ENCODE measurements at regions not wholly inside any gene's neighbourhood (a gene's known extent, or its start where the extent isn't known, plus 50 kb on each side); places are given as distances from the start of the nearest gene placed in this dataset.
"Not testable (repeated sequence)": the region's sequence is repeated elsewhere in the genome, so short reads cannot be mapped to it uniquely, and the experiment has no call there.

- Mint-ChIP-seq H3K27me3 (ENCODE audit: unreplicated experiment) (no peaks in the 10 kb centered on the region), H3K9me3 (ENCODE audit: unreplicated experiment) (peaks cover 4% of the 10 kb centered on the region), H3K4me3 (ENCODE audit: unreplicated experiment) (no peak overlapping the region), H3K27ac (ENCODE audit: unreplicated experiment) (no peak overlapping the region), H3K4me1 (ENCODE audit: low read depth, unreplicated experiment) (peaks cover 9% of the 10 kb centered on the region), H3K36me3 (ENCODE audit: unreplicated experiment) (no peaks in the 10 kb centered on the region)
- no peak for TF ChIP-seq CTCF (IDR thresholded peaks at IDR 0.05; ENCODE audit: partially characterized antibody, unreplicated experiment)
- DNase-seq = no peak
Observed at GRCh38 chr6:14386263-14386662, 268.7 kb downstream of the CD83 start.

DNA sequence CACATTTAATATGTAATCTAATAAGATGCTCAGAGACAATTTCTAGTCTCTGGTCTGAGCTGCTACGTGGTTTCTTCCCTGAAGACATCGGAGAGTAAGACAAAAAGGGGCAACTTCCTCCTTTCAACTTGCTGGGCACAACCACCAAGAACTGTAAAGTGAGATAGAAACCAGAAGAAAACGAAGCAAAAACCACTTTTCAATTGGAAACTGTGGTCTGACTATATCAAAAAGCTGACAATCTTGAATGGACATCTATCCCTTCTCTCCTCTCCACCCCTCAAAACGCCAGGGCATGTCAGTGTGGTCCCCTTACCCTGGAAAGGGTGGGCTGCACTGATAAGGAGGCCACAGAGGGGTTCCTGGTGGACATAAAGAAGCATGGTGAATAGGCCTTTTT lies 269.1 kb downstream of the CD83 start:
- Mint-ChIP-seq H3K4me1 (ENCODE audit: low read depth, unreplicated experiment) (peaks cover 6% of the 10 kb centered on the region), H3K27ac (ENCODE audit: unreplicated experiment) (no peak overlapping the region)
- no peak for TF ChIP-seq CTCF (IDR thresholded peaks at IDR 0.05; ENCODE audit: partially characterized antibody, unreplicated experiment)

GRCh38 chr6:14388371-14388770 lies 270.8 kb downstream of the CD83 start:
- Mint-ChIP-seq H3K4me3 (ENCODE audit: unreplicated experiment) (no peak overlapping the region), H3K4me1 (ENCODE audit: low read depth, unreplicated experiment) (peaks cover 2% of the 10 kb centered on the region)
- no peak for TF ChIP-seq CTCF (IDR thresholded peaks at IDR 0.05; ENCODE audit: partially characterized antibody, unreplicated experiment)

More for the DNA sequence above, 269.1 kb downstream of the CD83 start:
- no peak for DNase-seq
- H3K36me3 Mint-ChIP-seq (ENCODE audit: unreplicated experiment) = no peaks in the 10 kb centered on the region
- no peaks in the 10 kb centered on the region for H3K27me3 Mint-ChIP-seq (ENCODE audit: unreplicated experiment)
- H3K4me3 Mint-ChIP-seq (ENCODE audit: unreplicated experiment) = no peak overlapping the region
- peaks cover 4% of the 10 kb centered on the region for H3K9me3 Mint-ChIP-seq (ENCODE audit: unreplicated experiment)

GRCh38 chr6:14389776-14390175 lies 272.2 kb downstream of the CD83 start:
- not testable (repeated sequence) for H3K27ac Mint-ChIP-seq (ENCODE audit: unreplicated experiment); DNase-seq; H3K36me3 Mint-ChIP-seq (ENCODE audit: unreplicated experiment); H3K4me1 Mint-ChIP-seq (ENCODE audit: low read depth, unreplicated experiment); H3K4me3 Mint-ChIP-seq (ENCODE audit: unreplicated experiment); H3K27me3 Mint-ChIP-seq (ENCODE audit: unreplicated experiment); H3K9me3 Mint-ChIP-seq (ENCODE audit: unreplicated experiment)

More at GRCh38 chr6:14388371-14388770, 270.8 kb downstream of the CD83 start:
- no peak for DNase-seq
- H3K27me3 Mint-ChIP-seq (ENCODE audit: unreplicated experiment) = peaks cover 1% of the 10 kb centered on the region
- no peak overlapping the region for H3K27ac Mint-ChIP-seq (ENCODE audit: unreplicated experiment)
- H3K36me3 Mint-ChIP-seq (ENCODE audit: unreplicated experiment) = no peaks in the 10 kb centered on the region
- H3K9me3 Mint-ChIP-seq (ENCODE audit: unreplicated experiment) = peaks cover 4% of the 10 kb centered on the region

GRCh38 chr6:14390805-14391204 lies 273.2 kb downstream of the CD83 start:
- no peak for TF ChIP-seq CTCF (IDR thresholded peaks at IDR 0.05; ENCODE audit: partially characterized antibody, unreplicated experiment)
- Mint-ChIP-seq H3K27me3 (ENCODE audit: unreplicated experiment) (peaks cover 4% of the 10 kb centered on the region), H3K4me1 (ENCODE audit: low read depth, unreplicated experiment) (peaks cover 14% of the 10 kb centered on the region), H3K4me3 (ENCODE audit: unreplicated experiment) (no peak overlapping the region), H3K9me3 (ENCODE audit: unreplicated experiment) (no peaks in the 10 kb centered on the region), H3K27ac (ENCODE audit: unreplicated experiment) (no peak overlapping the region), H3K36me3 (ENCODE audit: unreplicated experiment) (no peaks in the 10 kb centered on the region)
- DNase-seq = no peak

DNA sequence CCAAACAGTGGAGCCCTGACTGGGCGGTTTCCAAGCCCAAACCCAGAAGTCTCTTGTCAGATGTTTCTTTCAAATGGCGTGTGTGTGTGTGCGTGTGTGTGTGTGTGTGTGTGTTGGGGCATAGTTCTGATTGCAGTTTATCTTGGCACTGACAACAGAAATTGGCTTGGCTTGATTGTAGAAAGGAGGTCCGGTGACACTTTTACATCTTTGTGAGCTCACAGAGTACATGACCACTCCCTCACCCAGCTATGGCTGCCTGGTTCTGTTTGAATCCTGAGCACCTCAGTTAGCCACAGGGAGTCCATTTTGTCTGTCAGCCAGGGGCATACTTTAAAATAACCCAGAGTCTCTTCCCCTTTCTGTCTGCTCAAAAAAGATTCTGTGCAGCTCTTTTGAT lies 276.3 kb downstream of the CD83 start:
- peaks cover 26% of the 10 kb centered on the region for H3K4me1 Mint-ChIP-seq (ENCODE audit: low read depth, unreplicated experiment)
- peaks cover 4% of the 10 kb centered on the region for H3K27me3 Mint-ChIP-seq (ENCODE audit: unreplicated experiment)

More for the DNA sequence above, 276.3 kb downstream of the CD83 start:
- TF ChIP-seq CTCF (IDR thresholded peaks at IDR 0.05; ENCODE audit: partially characterized antibody, unreplicated experiment) = no peak
- Mint-ChIP-seq H3K36me3 (ENCODE audit: unreplicated experiment) (no peaks in the 10 kb centered on the region), H3K27ac (ENCODE audit: unreplicated experiment) (no peak overlapping the region), H3K4me3 (ENCODE audit: unreplicated experiment) (no peak overlapping the region), H3K9me3 (ENCODE audit: unreplicated experiment) (no peaks in the 10 kb centered on the region)
- DNase-seq = no peak

All from glutamatergic neuron (in vitro differentiated cells).